ENCODE measurements at regions not wholly inside any gene's neighbourhood (a gene's known extent, or its start where the extent isn't known, plus 50 kb on each side); places are given as distances from the start of the nearest gene placed in this dataset.

DNA sequence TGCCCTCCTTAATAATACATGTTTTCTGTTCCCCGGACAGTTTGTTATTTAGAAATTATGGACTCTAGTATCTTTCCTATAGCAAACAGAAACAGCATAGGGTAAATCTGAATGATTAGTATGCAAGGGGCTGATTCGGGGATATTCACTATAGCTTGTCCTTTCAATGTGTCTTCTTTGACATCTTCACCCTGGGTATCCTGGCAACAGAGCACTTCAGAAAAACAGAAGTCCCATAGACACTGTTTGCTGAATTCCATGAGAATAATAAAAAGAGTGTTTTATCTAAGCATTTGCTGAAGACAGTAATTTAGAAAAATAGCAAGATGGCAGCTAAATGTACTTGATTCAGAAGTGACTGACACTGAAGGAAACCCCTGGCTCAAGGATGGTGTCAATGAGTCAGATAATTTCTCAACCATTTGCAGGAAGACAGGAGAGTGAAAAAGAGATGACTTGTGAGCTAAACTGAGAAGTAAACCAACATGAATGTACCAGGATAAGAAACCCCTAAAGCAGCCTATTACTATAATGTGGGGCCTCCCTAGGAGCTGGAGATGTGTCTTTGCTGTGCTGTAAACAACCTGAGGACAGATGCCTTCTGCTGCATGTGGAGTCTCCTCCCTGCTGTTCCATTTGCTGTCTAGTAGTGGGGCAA is 246.2 kb downstream of the MAN2A1 start:
- TF ChIP-seq POLR2A (IDR thresholded peaks at IDR 0.05) (no peak), POLR2AphosphoS5 (IDR thresholded peaks at IDR 0.05; ENCODE audit: insufficient read depth in 1 of 2, low read depth in 1 of 2) (no peak)
